ENCODE measurements at regions not wholly inside any gene's neighbourhood (a gene's known extent, or its start where the extent isn't known, plus 50 kb on each side); places are given as distances from the start of the nearest gene placed in this dataset.

- TF ChIP-seq POLR2A (IDR thresholded peaks at IDR 0.05), result no peak
- TF ChIP-seq CTCF (IDR thresholded peaks at IDR 0.05), result no peak
Measured at GRCh38 chr6:132204591-132204990, 196.7 kb downstream of the MOXD1 start.
